ENCODE measurements at regions not wholly inside any gene's neighbourhood (a gene's known extent, or its start where the extent isn't known, plus 50 kb on each side); places are given as distances from the start of the nearest gene placed in this dataset.

DNA sequence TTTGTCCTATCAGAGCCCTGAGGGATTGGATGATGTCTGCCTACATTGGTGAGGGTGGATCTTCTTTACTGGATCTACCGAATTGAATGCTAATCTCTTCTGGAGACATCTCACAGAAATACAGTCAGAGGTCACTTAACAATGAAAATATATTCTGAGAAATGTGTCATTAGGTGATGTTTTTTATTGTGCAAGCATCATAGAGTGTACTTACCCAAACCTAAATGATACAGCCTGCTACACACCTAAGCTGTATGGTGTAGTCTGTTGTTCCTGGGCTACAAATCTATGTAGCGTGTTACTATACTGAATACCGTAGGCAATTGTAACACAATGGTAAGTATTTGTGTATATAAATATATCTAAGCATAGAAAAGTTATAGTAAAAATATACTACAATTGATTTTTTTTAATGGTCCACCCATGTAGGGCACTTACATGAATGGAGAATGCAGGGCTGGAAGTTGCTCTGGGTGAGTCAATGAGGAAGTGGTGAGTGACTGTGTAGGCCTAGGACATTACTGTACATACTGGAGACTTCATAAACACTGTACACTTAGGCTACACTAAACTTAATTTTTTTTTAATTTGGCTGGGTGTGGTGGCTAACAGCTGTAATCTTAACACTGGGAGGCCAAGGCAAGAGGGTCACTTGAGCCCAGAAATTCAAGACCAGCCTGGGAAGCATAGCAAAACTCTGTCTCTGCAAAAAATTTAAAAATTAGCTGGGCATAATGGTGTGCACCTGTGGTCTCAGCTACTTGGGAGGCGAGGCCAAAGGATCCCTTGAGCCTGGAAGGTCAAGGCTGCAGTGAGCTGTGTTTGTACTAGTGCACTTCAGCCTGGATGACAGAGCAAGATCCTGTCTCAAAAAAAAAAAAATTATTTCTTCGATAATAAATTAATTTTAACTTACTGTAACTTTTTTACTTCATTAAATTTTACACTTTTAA lies 226.3 kb upstream of the UBE2E3 start:
- Histone ChIP-seq H3K36me3 (no peaks in the 10 kb centered on the region), H3K4me1 (ENCODE audit: insufficient read depth) (no peaks in the 10 kb centered on the region), H3K27ac (no peak overlapping the region), H3K9me3 (no peaks in the 10 kb centered on the region), H3K4me3 (no peak overlapping the region), H3K27me3 (no peaks in the 10 kb centered on the region)
- DNase-seq, result no peak
- 86 to 92% (median 87%) methylated on average over 5 of the region's 5 CpGs for WGBS, 3 donors
- TF ChIP-seq, protein P1, sequence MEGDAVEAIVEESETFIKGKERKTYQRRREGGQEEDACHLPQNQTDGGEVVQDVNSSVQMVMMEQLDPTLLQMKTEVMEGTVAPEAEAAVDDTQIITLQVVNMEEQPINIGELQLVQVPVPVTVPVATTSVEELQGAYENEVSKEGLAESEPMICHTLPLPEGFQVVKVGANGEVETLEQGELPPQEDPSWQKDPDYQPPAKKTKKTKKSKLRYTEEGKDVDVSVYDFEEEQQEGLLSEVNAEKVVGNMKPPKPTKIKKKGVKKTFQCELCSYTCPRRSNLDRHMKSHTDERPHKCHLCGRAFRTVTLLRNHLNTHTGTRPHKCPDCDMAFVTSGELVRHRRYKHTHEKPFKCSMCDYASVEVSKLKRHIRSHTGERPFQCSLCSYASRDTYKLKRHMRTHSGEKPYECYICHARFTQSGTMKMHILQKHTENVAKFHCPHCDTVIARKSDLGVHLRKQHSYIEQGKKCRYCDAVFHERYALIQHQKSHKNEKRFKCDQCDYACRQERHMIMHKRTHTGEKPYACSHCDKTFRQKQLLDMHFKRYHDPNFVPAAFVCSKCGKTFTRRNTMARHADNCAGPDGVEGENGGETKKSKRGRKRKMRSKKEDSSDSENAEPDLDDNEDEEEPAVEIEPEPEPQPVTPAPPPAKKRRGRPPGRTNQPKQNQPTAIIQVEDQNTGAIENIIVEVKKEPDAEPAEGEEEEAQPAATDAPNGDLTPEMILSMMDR (IDR thresholded peaks at IDR 0.05), result no peak
- no peak for TF ChIP-seq EP300 (IDR thresholded peaks at IDR 0.05)
- no peak for TF ChIP-seq POLR2A (IDR thresholded peaks at IDR 0.05)
- intact Hi-C loops (cut with DNase I), result no loop called here

DNA sequence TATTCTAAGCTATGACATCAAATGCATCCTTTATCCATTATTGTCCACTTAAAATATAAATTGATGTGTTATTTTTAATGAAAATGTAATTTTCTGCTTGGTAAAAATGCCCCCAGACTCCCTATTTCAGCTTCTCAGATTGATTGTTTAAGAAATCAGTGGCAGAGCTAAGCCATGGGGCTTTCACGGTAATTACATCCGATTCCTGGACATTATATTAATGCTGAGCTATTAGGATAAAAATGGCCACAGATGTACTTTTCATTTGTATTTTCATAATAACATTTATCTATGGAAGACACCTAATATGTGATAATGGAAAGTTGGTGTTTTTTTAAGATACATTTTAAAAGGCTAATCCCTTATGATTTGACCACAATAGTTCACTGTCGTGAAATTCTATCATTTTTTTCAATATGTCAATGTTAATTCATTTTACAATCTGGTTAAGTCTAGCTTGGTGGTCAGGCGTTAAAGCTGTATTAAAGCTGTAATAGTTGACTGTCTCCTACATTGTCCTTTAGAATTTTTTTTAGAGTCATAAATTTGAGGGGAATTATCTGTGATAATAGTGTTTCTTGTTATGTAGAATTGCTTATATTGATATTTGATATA lies 229.0 kb upstream of the UBE2E3 start:
- TF ChIP-seq POLR2A (IDR thresholded peaks at IDR 0.05) (no peak), EP300 (IDR thresholded peaks at IDR 0.05) (no peak)
- TF ChIP-seq, protein P1 (IDR thresholded peaks at IDR 0.05), result no peak
- H3K27ac ChIP-seq, result no peak overlapping the region
- intact Hi-C loops (cut with DNase I), result no loop called here

DNA sequence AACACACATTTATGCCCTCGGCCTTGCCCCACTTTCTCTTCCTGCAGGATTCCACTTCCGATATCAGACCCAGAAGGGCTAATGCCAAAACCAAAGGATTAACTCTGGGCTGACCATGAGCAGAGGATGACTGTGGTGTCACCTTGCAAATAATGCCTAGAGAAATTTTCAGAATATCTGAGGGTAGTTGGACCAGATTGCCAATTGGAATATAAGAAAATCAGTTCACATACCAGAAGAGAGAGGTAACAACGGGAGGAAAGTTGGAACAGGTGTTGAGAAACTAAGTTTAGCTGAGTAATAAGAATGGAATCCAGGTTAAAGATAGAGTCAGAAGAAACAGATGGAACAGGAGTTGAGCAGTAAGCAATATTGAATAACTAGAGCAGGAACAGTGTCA lies 232.7 kb upstream of the UBE2E3 start:
- Histone ChIP-seq H3K4me1 (ENCODE audit: insufficient read depth) (no peaks in the 10 kb centered on the region), H3K36me3 (no peaks in the 10 kb centered on the region), H3K4me3 (no peak overlapping the region), H3K27me3 (no peaks in the 10 kb centered on the region), H3K9me3 (no peaks in the 10 kb centered on the region), H3K27ac (no peak overlapping the region)
- no peak for DNase-seq
- intact Hi-C loops (cut with DNase I), result no loop called here
- WGBS, 3 donors, result 42 to 63% (median 54%) methylated on average over 3 of the region's 3 CpGs
- TF ChIP-seq, protein P1 (IDR thresholded peaks at IDR 0.05), result no peak

More for the DNA sequence above, 229.0 kb upstream of the UBE2E3 start:
- no peak overlapping the region for H3K4me3 ChIP-seq
- H3K9me3 ChIP-seq, result no peaks in the 10 kb centered on the region
- DNase-seq, result no peak
- no peaks in the 10 kb centered on the region for H3K36me3 ChIP-seq
- no peaks in the 10 kb centered on the region for H3K4me1 ChIP-seq (ENCODE audit: insufficient read depth)
- WGBS, 3 donors, result 87 to 90% (median 87%) methylated on average over 4 of the region's 4 CpGs
- no peaks in the 10 kb centered on the region for H3K27me3 ChIP-seq

DNA sequence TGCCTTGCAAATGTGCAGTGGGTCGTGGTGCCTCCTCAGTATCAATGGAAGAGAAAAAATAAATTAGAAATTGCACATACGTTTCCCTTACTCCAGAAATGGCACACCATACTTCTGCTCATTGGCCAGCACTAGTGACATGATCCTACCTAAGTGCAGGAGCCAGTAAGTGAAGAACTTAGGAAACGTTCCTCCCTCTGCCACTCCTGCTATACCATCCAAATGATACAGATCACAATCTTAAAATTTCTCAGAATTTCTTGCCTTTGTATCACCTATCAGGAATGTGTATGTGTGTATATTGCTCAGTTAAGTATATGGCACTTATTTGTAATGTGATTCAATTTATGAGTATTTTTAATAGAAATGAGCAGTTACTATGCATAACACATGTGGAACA lies 237.0 kb upstream of the UBE2E3 start:
- DNase-seq, result no peak
- no peaks in the 10 kb centered on the region for H3K36me3 ChIP-seq
- H3K27me3 ChIP-seq, result no peaks in the 10 kb centered on the region
- H3K4me3 ChIP-seq, result no peak overlapping the region
- no peak overlapping the region for H3K27ac ChIP-seq
- intact Hi-C loops (cut with DNase I), result no loop called here
- 62 to 86% (median 74%) methylated on average over 3 of the region's 3 CpGs for WGBS, 3 donors
- H3K4me1 ChIP-seq (ENCODE audit: insufficient read depth), result no peaks in the 10 kb centered on the region
- no peak for TF ChIP-seq POLR2A (IDR thresholded peaks at IDR 0.05)
- no peak for TF ChIP-seq EP300 (IDR thresholded peaks at IDR 0.05)
- TF ChIP-seq, protein P1 (IDR thresholded peaks at IDR 0.05), result no peak
- H3K9me3 ChIP-seq, result no peaks in the 10 kb centered on the region
